ENCODE measurements at regions not wholly inside any gene's neighbourhood (a gene's known extent, or its start where the extent isn't known, plus 50 kb on each side); places are given as distances from the start of the nearest gene placed in this dataset.

- TF ChIP-seq CTCF (conservative IDR thresholded peaks at IDR 0.05) (peak; percentile 94), ZFX (IDR thresholded peaks at IDR 0.05) (no peak)
Observed at GRCh38 chr17:79391376-79392233, 219.2 kb downstream of the RBFOX3 start.

All from C4-2B (cell line).